ENCODE measurements at regions not wholly inside any gene's neighbourhood (a gene's known extent, or its start where the extent isn't known, plus 50 kb on each side); places are given as distances from the start of the nearest gene placed in this dataset.

DNA sequence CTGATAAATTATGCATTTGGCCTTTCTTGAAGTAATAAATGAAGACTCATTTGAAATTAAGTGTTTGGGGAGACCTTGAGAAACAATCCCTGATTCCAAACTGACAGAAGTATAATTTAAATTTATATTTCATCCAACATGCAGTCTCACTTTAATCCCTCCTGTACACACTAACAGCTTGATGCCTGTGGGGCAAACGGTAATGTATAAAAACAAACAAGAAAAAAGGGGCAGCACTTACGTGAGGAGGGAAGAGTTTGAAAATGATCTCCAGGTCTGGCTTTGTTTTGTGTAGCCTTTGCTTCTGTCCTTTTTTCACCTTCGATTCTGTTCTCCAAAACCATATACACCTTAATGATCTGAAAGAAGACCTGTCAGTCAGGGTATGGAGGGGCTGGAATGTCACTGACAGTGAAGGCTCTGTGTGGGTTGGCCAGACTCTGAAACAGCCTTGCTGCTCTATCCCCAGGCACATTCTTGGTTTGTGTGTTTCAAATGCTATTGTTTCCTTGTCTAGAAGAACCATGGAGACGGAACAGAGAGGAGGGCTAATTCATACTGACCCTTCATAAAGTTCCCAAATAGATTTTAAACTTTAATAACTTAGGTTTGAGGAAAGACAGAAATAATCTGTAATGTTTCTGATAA lies 338.2 kb upstream of the WWC1 start:
- DNase-seq: no peak

- no peak for DNase-seq
Observed at GRCh38 chr5:167961731-167962130, 329.7 kb upstream of the WWC1 start.

GRCh38 chr5:167964529-167964928 lies 326.9 kb upstream of the WWC1 start:
- DNase-seq: no peak

DNA sequence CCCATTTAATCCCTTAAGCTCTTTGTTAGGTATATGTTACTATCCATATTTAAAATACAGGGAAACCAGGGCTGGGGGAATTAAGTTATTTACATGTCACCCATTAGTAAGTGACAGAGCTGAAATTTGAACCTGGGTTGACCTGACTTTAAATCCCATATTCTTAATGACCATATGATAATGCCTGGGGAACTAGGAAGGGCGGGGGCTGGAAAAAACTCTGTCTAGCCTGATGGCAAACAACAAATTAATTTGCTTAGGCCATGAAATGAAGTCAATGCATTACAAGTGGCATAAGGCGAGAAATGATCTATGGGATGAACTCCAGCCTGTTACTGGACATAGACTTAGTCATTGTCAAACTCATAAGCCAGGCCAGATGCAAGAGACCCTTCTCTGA lies 325.7 kb upstream of the WWC1 start:
- DNase-seq: no peak

DNA sequence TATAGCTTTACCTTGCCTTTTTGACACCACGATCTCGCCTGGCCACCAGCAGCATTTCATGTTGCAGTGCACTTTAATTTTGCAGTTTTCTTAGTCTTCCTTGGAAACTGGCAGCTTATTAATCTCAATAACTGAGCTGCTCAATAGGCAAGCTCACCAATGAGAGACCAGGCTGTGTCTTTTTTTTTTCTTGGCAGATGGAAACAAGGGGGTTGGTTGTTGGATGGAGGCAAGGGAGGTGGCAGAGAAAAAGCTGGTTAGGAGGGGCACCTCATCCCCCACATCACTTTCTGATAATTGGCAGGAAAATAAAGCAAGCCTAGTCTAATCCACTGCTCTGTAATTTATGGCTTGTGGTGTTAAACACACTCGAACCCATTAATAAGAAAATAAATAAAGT lies 324.5 kb upstream of the WWC1 start:
- DNase-seq: no peak

DNA sequence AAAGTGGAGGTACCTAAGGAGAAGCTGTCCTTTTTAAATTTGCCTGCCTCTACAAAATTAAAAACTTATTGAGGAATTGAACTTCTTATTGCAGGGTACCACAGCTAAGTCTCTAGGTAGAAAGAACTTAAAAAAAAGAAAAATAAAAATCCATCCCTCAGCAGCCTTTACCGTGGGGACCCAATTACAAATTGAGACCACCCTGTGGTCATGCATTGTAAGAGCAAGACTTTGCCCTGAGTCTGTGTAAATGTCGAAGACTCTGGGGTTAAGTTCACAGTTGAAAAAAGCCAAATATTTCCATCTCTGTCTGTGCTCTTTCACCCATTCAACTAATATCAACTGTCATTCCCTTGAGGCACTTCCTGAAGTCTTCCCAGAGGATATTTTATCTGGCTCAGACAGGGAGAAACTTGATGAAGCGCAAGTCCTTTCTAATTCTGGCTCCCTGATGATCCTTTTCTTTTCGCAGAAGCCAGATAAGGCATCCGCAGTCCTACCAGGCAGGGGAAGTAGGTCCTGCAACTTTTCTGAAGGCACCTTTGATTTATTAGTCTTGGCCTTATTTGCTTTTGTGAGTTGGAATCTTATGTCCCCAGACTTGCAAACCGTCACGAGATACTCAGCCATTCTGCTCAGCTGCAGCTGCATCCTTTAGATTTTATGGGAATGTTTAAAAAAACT lies 323.8 kb upstream of the WWC1 start:
- DNase-seq: no peak

DNA sequence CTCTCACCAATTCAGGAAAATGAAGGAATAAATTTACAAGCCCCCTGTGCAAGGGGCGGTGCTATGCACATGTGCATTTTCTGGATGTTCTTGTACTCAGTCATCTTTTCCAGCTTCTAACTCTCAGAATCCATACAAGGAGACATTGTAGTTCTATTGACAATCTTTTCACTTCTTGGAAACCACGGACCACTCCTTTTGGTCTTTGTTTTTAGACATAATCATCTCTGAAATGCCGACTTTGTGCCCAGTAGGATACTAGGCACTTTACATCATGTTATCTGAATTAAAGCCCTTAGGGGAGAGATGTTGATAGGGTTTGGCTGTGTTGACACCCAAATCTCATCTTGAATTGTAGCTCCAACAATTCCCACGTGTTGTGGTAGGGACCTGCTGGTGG lies 322.6 kb upstream of the WWC1 start:
- no peak for DNase-seq

DNA sequence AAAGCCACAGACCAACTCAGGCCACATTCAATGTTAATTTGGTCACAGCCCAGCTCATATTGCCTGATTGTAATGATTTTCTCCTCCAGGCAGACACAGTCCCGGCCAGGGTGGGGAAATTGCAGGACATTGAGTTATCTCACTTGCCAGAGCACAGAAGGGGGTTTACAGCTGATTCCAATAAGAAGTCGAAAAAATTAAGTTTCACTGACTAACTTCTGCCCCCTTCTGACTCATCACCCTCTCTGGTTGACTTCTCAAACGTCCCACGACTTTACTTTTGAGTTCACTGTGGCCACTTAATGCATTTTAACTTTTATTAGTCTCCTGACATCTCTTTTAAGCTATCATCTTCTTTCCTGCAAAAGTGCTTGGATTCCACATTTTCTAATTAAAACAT lies 321.4 kb upstream of the WWC1 start:
- DNase-seq: no peak

DNA sequence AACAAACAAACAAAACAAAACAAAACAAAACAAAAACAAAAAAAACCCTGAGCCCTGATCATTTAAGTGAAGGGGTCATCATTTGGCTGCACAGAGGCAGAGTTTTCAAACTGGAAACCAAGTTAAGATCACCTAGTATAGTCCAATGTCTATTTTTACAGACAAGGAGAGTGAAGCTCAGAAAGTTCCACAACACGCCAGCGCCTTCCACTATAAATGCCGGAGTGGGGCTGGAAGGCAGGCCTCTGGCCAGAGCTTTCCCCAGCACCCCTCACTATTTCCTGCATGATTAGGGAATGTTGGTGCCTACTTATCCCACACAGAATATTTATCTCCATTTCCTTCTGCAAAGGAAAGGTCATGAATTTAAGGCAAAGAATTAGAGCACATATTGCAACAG lies 319.7 kb upstream of the WWC1 start:
- no peak for DNase-seq

DNA sequence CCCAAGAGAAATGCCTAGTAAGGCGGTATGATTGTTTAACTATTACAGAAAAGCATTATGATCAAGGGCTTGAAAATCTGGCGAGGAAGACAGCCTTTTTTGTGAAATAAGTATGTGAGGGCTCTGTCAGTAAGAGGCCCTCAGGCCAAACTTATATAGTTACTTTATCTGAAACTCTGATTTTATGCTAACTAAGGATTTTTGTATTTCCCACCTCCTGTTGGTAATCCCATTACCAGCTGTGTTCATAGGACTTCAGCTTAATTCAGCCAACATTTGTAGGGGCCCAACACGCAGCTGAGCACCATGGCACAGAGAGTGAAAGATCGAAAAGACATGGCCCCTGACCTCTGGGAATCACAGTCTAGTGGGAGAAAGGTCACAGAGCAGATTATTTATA lies 318.3 kb upstream of the WWC1 start:
- DNase-seq: no peak

DNA sequence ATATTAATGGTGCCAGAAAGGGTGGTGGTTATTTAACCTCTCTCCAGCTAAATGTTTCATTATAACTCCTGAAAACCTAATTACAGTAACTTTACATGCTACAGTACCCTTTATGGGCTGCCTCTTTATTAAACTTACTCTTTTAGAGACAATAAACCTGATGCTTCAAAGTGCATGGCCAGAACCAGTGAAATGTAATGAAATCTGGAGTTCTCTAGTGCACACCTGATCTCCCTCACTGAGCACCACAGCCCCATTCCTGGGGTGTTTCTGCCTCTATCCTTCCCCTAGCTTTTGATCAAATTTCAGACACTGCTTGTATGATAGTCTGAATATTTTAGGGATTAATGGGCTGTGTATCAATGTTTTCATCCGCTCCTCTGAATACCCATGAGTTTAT lies 306.5 kb upstream of the WWC1 start:
- no peak for DNase-seq

- no peak for DNase-seq
Observed at GRCh38 chr5:167985373-167985772, 306.1 kb upstream of the WWC1 start.

- no peak for DNase-seq
Observed at GRCh38 chr5:167987490-167988280, 303.8 kb upstream of the WWC1 start.

DNA sequence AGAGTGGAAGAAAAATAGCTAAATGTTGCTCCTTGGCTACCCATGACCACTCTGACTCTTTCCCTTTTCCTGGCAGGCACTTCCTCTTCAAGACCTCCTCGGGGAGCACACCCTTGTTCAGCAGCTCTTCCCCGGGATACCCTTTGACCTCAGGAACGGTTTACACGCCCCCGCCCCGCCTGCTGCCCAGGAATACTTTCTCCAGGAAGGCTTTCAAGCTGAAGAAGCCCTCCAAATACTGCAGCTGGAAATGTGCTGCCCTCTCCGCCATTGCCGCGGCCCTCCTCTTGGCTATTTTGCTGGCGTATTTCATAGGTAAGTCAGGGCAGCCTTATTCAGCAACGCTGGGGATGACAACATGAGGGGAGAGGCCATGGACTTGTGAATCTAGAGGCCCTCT lies 298.6 kb upstream of the WWC1 start:
- no peak for DNase-seq

GRCh38 chr5:167993771-167994170 lies 297.7 kb upstream of the WWC1 start:
- no peak for DNase-seq

DNA sequence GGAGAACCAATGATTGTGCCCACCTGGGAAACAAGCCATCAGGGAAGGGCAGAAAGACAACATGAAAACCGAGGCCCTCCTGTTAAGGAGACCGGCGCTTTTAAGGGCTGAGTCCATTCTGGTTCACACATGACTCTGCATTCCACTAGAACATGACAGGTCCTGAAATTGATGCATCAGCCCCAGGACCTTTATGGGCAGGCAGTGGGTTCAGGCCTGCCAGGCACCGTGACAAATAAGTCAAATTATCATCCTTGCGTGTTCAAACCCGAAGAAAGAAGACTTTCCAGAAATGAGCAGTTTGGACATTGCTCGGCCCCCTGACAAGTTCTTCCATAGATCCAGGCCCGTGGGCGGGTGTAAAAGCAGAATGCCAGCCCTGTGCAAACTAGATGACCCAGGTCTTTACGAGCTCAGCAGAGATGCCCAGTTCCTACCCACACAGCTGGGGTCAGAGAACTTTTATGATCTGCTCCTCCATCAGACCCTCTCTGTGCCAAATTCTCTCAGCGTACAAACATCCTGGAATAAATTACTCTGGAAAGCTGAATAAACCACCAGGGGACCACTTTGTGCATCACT lies 295.5 kb upstream of the WWC1 start:
- DNase-seq: no peak

GRCh38 chr5:167998148-167998767 lies 293.2 kb upstream of the WWC1 start:
- DNase-seq: no peak

GRCh38 chr5:167999182-167999581 lies 292.3 kb upstream of the WWC1 start:
- no peak for DNase-seq

GRCh38 chr5:168001318-168001717 lies 290.1 kb upstream of the WWC1 start:
- no peak for DNase-seq

GRCh38 chr5:168002116-168002515 lies 289.3 kb upstream of the WWC1 start:
- DNase-seq: no peak

- DNase-seq: no peak
Observed at GRCh38 chr5:168005093-168005492, 286.4 kb upstream of the WWC1 start.

- DNase-seq: no peak
Observed at GRCh38 chr5:168005936-168006335, 285.5 kb upstream of the WWC1 start.

DNA sequence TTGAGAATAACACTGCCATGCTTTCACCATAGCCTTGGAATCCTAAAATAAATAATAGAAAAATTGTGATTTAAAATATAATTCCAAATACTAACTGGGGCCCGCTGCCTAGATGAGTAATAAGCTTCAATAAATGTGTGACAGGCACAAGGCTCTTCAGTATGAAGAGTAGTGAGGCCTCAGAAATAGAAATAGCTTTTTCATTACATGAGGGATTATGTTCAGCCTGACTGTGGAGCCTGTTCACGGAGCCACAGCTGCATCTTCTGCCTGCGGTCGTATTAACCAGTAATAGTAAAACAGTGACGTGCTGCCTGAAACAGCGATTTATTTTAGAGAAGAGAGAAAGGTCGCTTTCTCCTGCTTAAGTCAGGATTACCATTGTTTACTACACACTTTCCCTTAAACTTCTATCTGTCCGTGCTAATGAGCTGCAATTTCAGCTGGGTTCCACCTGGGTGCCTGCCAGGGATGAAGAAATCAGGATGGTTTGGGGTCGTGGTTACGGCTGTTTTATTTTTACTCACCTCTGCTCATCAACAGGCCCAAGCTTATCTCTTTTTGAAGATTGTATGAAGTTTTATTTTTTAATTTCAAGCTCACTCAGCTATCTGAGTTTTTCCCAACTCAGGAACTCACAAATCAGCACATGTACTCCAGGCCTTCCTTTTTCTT lies 284.9 kb upstream of the WWC1 start:
- no peak for DNase-seq
